Loucy (cell line): ENCODE measurements at regions not wholly inside any gene's neighbourhood (a gene's known extent, or its start where the extent isn't known, plus 50 kb on each side); places are given as distances from the start of the nearest gene placed in this dataset.

Experiments used
- H2AFZ ChIP-seq: fragments of 200-600 bp; sonication (generic); 2 replicates; pipeline ENCODE4 v1.6.0; 2016; ENCODE audit warnings: antibody characterized with exemption, mild to moderate bottlenecking, low read length, moderate library complexity
- H3F3A ChIP-seq: fragments of 200-600 bp; 2 replicates; pipeline ENCODE4 v1.6.0; 2016; ENCODE audit warnings: antibody characterized with exemption, low read depth, mild to moderate bottlenecking
- H3K27me3 ChIP-seq: fragments of 200-600 bp; sonication (generic); 2 replicates; pipeline ENCODE4 v1.6.1; 2014; ENCODE audit warnings: low read length, mild to moderate bottlenecking; ENCODE audit not compliant: insufficient read depth, poor library complexity, severe bottlenecking
- H3K36me3 ChIP-seq: fragments of 200-600 bp; sonication (generic); 2 replicates; pipeline ENCODE4 v1.6.1; 2016; ENCODE audit warnings: low read length; ENCODE audit not compliant: insufficient read depth
- H3K4me1 ChIP-seq: fragments of 200-600 bp; sonication (generic); 2 replicates; pipeline ENCODE4 v1.5.1; 2014; ENCODE audit warnings: low read length, mild to moderate bottlenecking; ENCODE audit not compliant: insufficient read depth, poor library complexity, severe bottlenecking
- H3K4me2 ChIP-seq: fragments of 200-600 bp; sonication (generic); 2 replicates; pipeline ENCODE4 v1.6.0; 2014; ENCODE audit warnings: antibody characterized with exemption, low read length, low read depth, mild to moderate bottlenecking; ENCODE audit not compliant: poor library complexity, severe bottlenecking
- H3K4me3 ChIP-seq: fragments of 200-600 bp; sonication (generic); 2 replicates; pipeline ENCODE4 v1.5.1; 2014; ENCODE audit warnings: low read length, mild to moderate bottlenecking, mixed read lengths; ENCODE audit not compliant: poor library complexity, severe bottlenecking
- H3K79me2 ChIP-seq: fragments of 200-600 bp; sonication (generic); 2 replicates; pipeline ENCODE4 v1.6.1; 2014; ENCODE audit warnings: low read length; ENCODE audit not compliant: insufficient read depth
- H3K9ac ChIP-seq: fragments of 200-600 bp; sonication (generic); 2 replicates; pipeline ENCODE4 v1.6.0; 2014; ENCODE audit warnings: mild to moderate bottlenecking, low read depth, low read length, moderate library complexity; ENCODE audit not compliant: poor library complexity, severe bottlenecking
- H3K9me2 ChIP-seq: fragments of 200-600 bp; sonication (generic); replicated peaks from 2 replicates; pipeline ENCODE4 v1.6.1; 2016; ENCODE audit warnings: low read depth, low read length, mixed read lengths
- H3K9me3 ChIP-seq: fragments of 200-600 bp; sonication (generic); 2 replicates; pipeline ENCODE4 v1.6.1; 2014; ENCODE audit warnings: mild to moderate bottlenecking, antibody characterized with exemption, low read length, low read depth; ENCODE audit not compliant: insufficient read depth
- H4K20me1 ChIP-seq: fragments of 200-600 bp; sonication (generic); 2 replicates; pipeline ENCODE4 v1.6.0; 2014; ENCODE audit warnings: antibody characterized with exemption, low read length, mild to moderate bottlenecking; ENCODE audit not compliant: insufficient read depth, poor library complexity, severe bottlenecking
- CTCF ChIP-seq: fragments of 200-600 bp; sonication (generic); conservative IDR thresholded peaks from 2 replicates; pipeline ENCODE4 v1.5.1; 2014; ENCODE audit warnings: mild to moderate bottlenecking, antibody characterized with exemption, low read length
- EZH2phosphoT487 ChIP-seq: fragments of 200-600 bp; IDR thresholded peaks from 2 replicates; pipeline ENCODE4 v1.6.1; 2018; ENCODE audit warnings: antibody characterized with exemption, mild to moderate bottlenecking, moderate library complexity, borderline replicate concordance

- H3K9me2 ChIP-seq, result no peaks in the 10 kb centered on the region
- no peak overlapping the region for H3K4me2 ChIP-seq
- no peaks in the 10 kb centered on the region for H3K9me3 ChIP-seq
- no peak overlapping the region for H3K4me3 ChIP-seq
- TF ChIP-seq CTCF, result no peak
- TF ChIP-seq EZH2phosphoT487, result no peak
- H3K4me1 ChIP-seq, result no peaks in the 10 kb centered on the region
- H3F3A ChIP-seq, result no peaks in the 10 kb centered on the region
- H3K9ac ChIP-seq, result no peak overlapping the region
- no peaks in the 10 kb centered on the region for H3K36me3 ChIP-seq
- H3K27me3 ChIP-seq, result no peaks in the 10 kb centered on the region
- no peak overlapping the region for H2AFZ ChIP-seq
- no peaks in the 10 kb centered on the region for H3K79me2 ChIP-seq
- no peaks in the 10 kb centered on the region for H4K20me1 ChIP-seq
Measured at GRCh38 chr6:99761711-99762110, 155.1 kb downstream of the PRDM13 start.

GRCh38 chr6:99768166-99768565, 161.5 kb downstream of the PRDM13 start:
- no peak overlapping the region for H3K4me3 ChIP-seq
- H3F3A ChIP-seq, result no peaks in the 10 kb centered on the region
- H3K27me3 ChIP-seq, result no peaks in the 10 kb centered on the region
- no peak overlapping the region for H3K9ac ChIP-seq
- no peaks in the 10 kb centered on the region for H3K79me2 ChIP-seq
- no peaks in the 10 kb centered on the region for H3K9me2 ChIP-seq
- H3K36me3 ChIP-seq, result no peaks in the 10 kb centered on the region
- no peak overlapping the region for H2AFZ ChIP-seq
- no peak overlapping the region for H3K4me2 ChIP-seq
- TF ChIP-seq EZH2phosphoT487, result no peak
- TF ChIP-seq CTCF, result no peak
- H4K20me1 ChIP-seq, result no peaks in the 10 kb centered on the region
- no peaks in the 10 kb centered on the region for H3K4me1 ChIP-seq
- H3K9me3 ChIP-seq, result no peaks in the 10 kb centered on the region

GRCh38 chr6:99779631-99780555, 173.3 kb downstream of the PRDM13 start:
- Histone ChIP-seq H2AFZ (no peak overlapping the region), H3K36me3 (no peaks in the 10 kb centered on the region), H3K27me3 (no peaks in the 10 kb centered on the region), H3K4me2 (no peak overlapping the region), H3K9me3 (no peaks in the 10 kb centered on the region), H3K4me3 (no peak overlapping the region), H3K9ac (no peak overlapping the region), H3K79me2 (no peaks in the 10 kb centered on the region), H3F3A (no peaks in the 10 kb centered on the region), H3K9me2 (no peaks in the 10 kb centered on the region), H3K4me1 (no peaks in the 10 kb centered on the region), H4K20me1 (no peaks in the 10 kb centered on the region)
- TF ChIP-seq CTCF, result no peak
- no peak for TF ChIP-seq EZH2phosphoT487
